ENCODE measurements at regions not wholly inside any gene's neighbourhood (a gene's known extent, or its start where the extent isn't known, plus 50 kb on each side); places are given as distances from the start of the nearest gene placed in this dataset.

DNA sequence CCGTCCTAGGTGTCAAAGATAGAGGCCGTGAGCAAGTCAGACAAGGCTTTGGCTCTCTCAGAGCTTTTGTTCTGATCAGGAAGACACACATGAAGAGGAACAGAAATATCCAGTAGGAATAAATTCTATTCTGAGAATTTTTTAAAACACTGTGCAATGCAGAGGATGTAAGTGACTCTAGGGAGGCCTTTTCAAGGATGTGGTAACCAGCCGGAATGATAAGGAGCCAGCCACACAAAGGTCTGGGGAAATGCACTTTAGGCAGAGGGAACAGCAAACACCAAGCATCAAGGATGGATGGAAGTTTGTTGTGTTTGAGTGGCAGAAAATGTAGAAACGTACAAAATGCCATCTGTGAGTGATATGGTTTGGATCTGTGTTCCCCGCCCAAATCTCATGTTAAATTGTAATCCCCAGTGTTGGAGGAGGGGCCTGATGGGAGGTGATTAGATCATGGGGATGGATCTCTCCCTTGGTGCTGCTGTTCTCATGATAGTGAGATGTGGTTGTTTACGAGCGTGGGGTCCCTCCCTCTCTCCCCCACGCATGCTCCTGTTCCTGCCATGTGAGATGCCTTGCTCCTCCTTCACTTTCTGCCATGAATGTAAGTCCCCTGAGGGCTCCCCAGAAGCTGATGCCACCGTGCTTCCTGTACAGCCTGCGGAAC lies 93.6 kb upstream of the CDYL start:
- no peak overlapping the region for H3K4me3 ChIP-seq (ENCODE audit: low read depth, low read length)
- TF ChIP-seq POLR2A (IDR thresholded peaks at IDR 0.05; ENCODE audit: extremely low read depth, insufficient read length) (no peak), MYC (IDR thresholded peaks at IDR 0.05; ENCODE audit: low read depth, low read length) (no peak)
- TF ChIP-seq, protein P1, sequence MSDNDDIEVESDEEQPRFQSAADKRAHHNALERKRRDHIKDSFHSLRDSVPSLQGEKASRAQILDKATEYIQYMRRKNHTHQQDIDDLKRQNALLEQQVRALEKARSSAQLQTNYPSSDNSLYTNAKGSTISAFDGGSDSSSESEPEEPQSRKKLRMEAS (IDR thresholded peaks at IDR 0.05; ENCODE audit: low read depth, low read length): no peak
- TF ChIP-seq, protein P2, sequence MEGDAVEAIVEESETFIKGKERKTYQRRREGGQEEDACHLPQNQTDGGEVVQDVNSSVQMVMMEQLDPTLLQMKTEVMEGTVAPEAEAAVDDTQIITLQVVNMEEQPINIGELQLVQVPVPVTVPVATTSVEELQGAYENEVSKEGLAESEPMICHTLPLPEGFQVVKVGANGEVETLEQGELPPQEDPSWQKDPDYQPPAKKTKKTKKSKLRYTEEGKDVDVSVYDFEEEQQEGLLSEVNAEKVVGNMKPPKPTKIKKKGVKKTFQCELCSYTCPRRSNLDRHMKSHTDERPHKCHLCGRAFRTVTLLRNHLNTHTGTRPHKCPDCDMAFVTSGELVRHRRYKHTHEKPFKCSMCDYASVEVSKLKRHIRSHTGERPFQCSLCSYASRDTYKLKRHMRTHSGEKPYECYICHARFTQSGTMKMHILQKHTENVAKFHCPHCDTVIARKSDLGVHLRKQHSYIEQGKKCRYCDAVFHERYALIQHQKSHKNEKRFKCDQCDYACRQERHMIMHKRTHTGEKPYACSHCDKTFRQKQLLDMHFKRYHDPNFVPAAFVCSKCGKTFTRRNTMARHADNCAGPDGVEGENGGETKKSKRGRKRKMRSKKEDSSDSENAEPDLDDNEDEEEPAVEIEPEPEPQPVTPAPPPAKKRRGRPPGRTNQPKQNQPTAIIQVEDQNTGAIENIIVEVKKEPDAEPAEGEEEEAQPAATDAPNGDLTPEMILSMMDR (IDR thresholded peaks at IDR 0.05; ENCODE audit: low read depth, low read length): no peak
- DNase-seq (ENCODE audit: low read depth): no peak

GRCh38 chr6:4678506-4679300 lies 97.5 kb upstream of the CDYL start:
- H3K4me3 ChIP-seq (ENCODE audit: low read depth, low read length): no peak overlapping the region
- TF ChIP-seq, protein P2 (IDR thresholded peaks at IDR 0.05; ENCODE audit: low read depth, low read length): no peak
- TF ChIP-seq POLR2A (IDR thresholded peaks at IDR 0.05; ENCODE audit: extremely low read depth, insufficient read length) (no peak), MYC (IDR thresholded peaks at IDR 0.05; ENCODE audit: low read depth, low read length) (no peak)
- TF ChIP-seq, protein P1 (IDR thresholded peaks at IDR 0.05; ENCODE audit: low read depth, low read length): no peak
- no peak for DNase-seq (ENCODE audit: low read depth)

DNA sequence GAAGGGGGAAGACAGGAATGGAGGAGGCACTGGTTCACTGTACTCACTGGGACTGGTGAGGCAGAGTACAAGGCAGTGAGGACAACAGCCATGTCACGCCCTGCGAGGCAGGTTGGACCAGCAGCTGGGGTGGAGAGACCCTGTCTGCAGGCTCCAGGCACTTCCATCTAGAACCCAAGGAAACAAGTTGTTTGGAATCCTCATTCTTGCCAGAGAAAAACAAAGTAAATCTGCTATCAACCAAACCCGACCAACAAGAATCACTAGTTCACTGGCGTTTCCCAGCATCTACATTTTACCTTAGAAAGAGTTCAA lies 98.5 kb upstream of the CDYL start:
- no peak overlapping the region for H3K4me3 ChIP-seq (ENCODE audit: low read depth, low read length)
- no peak for DNase-seq (ENCODE audit: low read depth)
- TF ChIP-seq, protein P1 (IDR thresholded peaks at IDR 0.05; ENCODE audit: low read depth, low read length): no peak
- TF ChIP-seq MYC (IDR thresholded peaks at IDR 0.05; ENCODE audit: low read depth, low read length) (no peak), POLR2A (IDR thresholded peaks at IDR 0.05; ENCODE audit: extremely low read depth, insufficient read length) (no peak)
- TF ChIP-seq, protein P2 (IDR thresholded peaks at IDR 0.05; ENCODE audit: low read depth, low read length): no peak

DNA sequence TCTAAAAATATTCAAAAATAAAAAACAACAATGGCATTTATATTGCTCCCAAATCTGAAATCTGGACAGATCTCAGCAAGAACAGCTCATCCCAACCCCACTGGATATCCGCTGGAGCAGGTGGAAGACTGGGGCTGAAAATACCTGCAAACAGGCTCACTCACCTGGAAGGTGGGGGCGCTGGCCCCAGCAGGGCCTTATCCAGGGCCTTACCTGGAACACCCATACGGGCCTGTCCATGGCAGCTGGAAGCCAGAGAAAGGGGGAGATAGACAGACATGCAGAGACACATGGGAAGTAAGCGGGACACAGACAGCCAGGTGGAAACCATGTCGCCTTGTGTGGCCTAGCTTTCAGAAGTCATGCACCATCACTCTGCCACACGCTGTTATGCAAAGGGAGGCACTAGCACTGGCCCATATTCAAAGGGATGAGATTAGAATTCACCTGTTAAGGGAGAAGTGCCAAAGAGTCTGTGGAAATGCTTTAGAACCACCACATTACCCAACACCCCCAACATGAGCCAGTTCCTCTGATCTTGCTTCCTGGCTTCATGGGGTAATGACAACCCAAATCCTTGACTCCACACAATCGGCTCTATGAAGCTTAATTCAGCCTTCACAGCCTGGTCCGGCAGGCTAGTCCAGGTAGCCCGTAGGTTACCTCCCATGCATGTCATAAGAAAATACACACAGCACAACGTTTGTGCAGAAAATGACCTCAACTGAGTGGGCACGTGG lies 99.0 kb upstream of the CDYL start:
- no peak overlapping the region for H3K4me3 ChIP-seq (ENCODE audit: low read depth, low read length)
- no peak for DNase-seq (ENCODE audit: low read depth)
- TF ChIP-seq MYC (IDR thresholded peaks at IDR 0.05; ENCODE audit: low read depth, low read length) (no peak), POLR2A (IDR thresholded peaks at IDR 0.05; ENCODE audit: extremely low read depth, insufficient read length) (no peak)
- TF ChIP-seq, protein P1 (IDR thresholded peaks at IDR 0.05; ENCODE audit: low read depth, low read length): no peak
- TF ChIP-seq, protein P2 (IDR thresholded peaks at IDR 0.05; ENCODE audit: low read depth, low read length): no peak

GRCh38 chr6:4676016-4676415 lies 100.2 kb upstream of the CDYL start:
- H3K4me3 ChIP-seq (ENCODE audit: low read depth, low read length): no peak overlapping the region
- TF ChIP-seq POLR2A (IDR thresholded peaks at IDR 0.05; ENCODE audit: extremely low read depth, insufficient read length) (no peak), MYC (IDR thresholded peaks at IDR 0.05; ENCODE audit: low read depth, low read length) (no peak)
- TF ChIP-seq, protein P2 (IDR thresholded peaks at IDR 0.05; ENCODE audit: low read depth, low read length): no peak
- TF ChIP-seq, protein P1 (IDR thresholded peaks at IDR 0.05; ENCODE audit: low read depth, low read length): no peak
- DNase-seq (ENCODE audit: low read depth): no peak
